Mucosa of rectum (tissue), 2 donors: ENCODE measurements at regions not wholly inside any gene's neighbourhood (a gene's known extent, or its start where the extent isn't known, plus 50 kb on each side); places are given as distances from the start of the nearest gene placed in this dataset.

ENCODE experiments used
- H3K27ac ChIP-seq, 2 donors: one replicate each; pipeline ENCODE4 v1.7.0; 2013; ENCODE audit warnings: inconsistent platforms in 2 of 2, low read depth in 2 of 2, low read length in 2 of 2
- H3K27me3 ChIP-seq, 2 donors: one replicate each; pipeline ENCODE4 v1.7.0; 2013; ENCODE audit warnings: low read length in 2 of 2; ENCODE audit not compliant: control insufficient read depth in 2 of 2, insufficient read depth in 2 of 2
- H3K36me3 ChIP-seq, 2 donors: one replicate each; pipeline ENCODE4 v1.7.0; 2013; ENCODE audit warnings: low read length in 2 of 2; ENCODE audit not compliant: control insufficient read depth in 2 of 2, insufficient read depth in 2 of 2
- H3K4me1 ChIP-seq, 2 donors: one replicate each; pipeline ENCODE4 v1.7.0; 2013; ENCODE audit warnings: low read length in 2 of 2, mild to moderate bottlenecking in 1 of 2; ENCODE audit not compliant: control insufficient read depth in 2 of 2, insufficient read depth in 2 of 2
- H3K4me3 ChIP-seq, 2 donors: one replicate each; pipeline ENCODE4 v1.7.0; 2013; ENCODE audit warnings: low read length in 2 of 2
- H3K9ac ChIP-seq, 2 donors: one replicate each; pipeline ENCODE4 v1.7.0; 2013; ENCODE audit warnings: low read length in 2 of 2, low read depth in 1 of 2, mild to moderate bottlenecking in 1 of 2
- H3K9me3 ChIP-seq, 2 donors: one replicate each; pipeline ENCODE4 v1.7.0; 2013; ENCODE audit warnings: low read length in 2 of 2; ENCODE audit not compliant: control insufficient read depth in 2 of 2
- donor health status: healthy.
- donor health status: Normal muscosa, but diverticular disease.

DNA sequence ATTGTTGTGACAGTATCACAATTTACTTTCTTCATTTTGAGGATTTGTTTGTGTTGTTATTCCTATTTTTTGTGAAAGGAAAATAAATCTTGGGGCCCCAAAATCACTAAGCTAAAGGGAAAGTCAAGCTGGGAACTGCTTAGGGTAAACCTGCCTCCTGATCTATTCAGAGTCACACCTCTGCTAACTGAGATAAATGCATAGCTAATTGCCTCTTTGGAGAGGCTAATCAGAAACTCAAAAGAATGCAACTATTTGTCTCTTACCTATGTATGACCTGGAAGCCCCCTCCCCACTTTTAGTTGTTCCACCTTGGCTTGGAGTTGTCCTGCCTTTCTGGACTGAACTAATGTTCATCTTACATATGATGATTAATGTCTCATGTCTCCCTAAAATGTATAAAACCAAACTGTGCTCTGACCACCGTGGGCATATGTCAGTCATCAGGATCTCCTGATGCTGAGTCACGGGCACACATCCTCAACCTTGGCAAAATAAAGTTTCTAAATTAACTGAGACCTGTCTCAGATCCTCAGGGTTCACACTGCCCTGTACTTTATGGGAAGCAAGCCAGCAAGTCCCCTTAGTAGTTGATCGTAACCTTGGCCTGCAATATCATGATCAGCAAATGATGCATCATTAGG is 523.2 kb upstream of the GOLIM4 start:
- no peaks in the 10 kb centered on the region for H3K27me3 ChIP-seq
- H3K9me3 ChIP-seq: no peaks in the 10 kb centered on the region
- no peaks in the 10 kb centered on the region for H3K36me3 ChIP-seq
- H3K4me3 ChIP-seq: no peak overlapping the region
- H3K4me1 ChIP-seq: no peaks in the 10 kb centered on the region
- no peak overlapping the region for H3K27ac ChIP-seq
- no peak overlapping the region for H3K9ac ChIP-seq

DNA sequence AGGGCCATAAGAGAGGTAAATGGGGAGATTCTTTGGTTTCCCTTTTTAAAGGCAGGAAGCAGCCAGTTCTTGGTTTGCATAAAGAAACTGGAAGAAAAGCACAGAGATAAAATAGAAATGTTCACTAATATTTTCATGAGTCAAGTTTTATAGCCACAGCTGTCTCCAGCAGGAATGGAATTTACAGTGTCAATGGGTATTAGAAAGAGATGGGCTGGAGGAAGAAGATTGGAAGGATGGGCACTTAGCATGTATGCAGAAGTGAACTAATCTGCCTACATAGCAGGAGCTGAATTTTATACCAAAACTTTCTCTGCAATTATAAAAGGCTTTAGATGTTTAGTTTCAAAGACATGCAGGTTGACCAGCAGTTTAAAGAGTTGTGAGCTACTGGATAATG is 521.9 kb upstream of the GOLIM4 start:
- Histone ChIP-seq H3K27me3 (no peaks in the 10 kb centered on the region), H3K4me1 (no peaks in the 10 kb centered on the region), H3K27ac (no peak overlapping the region), H3K4me3 (no peak overlapping the region), H3K9me3 (no peaks in the 10 kb centered on the region), H3K36me3 (no peaks in the 10 kb centered on the region), H3K9ac (no peak overlapping the region)

DNA sequence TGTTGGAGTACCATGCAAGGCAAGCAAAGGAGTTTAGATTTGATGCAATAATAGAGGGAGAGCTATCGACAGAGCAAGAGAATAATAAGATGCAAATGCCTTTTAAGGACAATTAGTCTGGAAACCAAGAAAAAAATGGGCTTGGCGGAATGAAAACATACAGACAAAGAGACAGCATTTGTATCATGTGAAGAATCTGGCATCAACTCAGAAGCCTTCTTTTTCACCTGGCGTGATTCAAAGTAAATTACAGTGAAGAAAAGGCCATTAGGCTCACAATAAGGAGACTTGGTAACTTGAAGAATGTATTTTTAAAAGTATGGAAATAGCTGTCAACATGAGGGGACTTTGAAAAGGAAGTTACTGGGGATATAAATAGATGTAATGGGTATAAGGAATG is 521.2 kb upstream of the GOLIM4 start:
- Histone ChIP-seq H3K4me1 (no peaks in the 10 kb centered on the region), H3K9ac (no peak overlapping the region), H3K27me3 (no peaks in the 10 kb centered on the region), H3K9me3 (no peaks in the 10 kb centered on the region), H3K36me3 (no peaks in the 10 kb centered on the region), H3K4me3 (no peak overlapping the region), H3K27ac (no peak overlapping the region)

DNA sequence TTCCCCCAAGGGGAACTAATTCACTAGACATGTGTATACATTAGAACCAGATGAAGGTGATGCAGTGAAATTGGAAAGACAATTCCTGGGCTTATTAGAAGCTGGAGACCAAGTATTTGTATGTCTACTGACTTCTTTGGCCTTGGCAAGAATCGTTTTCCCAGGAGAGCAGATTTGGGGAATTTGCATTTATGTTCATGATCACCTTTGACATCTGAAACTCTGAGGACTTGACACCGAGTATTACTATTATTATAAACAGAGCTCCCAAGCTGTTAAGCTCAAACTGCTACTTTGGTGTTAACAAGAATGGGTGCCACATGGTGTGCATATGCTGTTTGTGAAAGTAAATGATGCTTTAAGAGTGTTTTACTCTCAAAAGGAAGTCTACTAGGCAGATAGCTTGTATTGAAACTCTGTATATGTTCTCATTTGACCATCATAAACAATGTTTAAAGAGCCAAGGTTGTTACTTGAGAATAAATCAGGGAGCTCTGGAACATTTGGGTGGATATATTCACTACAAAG is 519.8 kb upstream of the GOLIM4 start:
- no peaks in the 10 kb centered on the region for H3K27me3 ChIP-seq

DNA sequence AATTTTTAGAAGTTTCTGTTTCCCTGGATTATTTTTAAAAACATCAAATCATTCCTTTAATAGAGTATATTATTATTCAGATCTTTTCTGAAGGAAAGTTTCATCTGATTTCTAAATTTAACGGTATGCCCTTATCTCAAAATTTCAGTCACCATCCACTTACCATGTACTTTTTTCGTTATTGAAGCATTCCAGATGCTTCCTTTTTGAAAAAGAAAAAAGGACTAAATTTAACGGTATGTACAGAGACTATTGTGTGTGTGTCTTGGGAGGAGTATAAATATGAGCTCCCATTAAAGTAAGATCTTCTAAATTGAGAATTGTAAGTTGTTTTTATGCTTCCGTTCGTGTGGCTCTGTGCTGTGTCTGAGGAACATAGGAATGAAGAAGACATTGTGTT is 517.4 kb upstream of the GOLIM4 start:
- no peak overlapping the region for H3K9ac ChIP-seq
- no peaks in the 10 kb centered on the region for H3K36me3 ChIP-seq
- no peaks in the 10 kb centered on the region for H3K4me1 ChIP-seq
- no peak overlapping the region for H3K27ac ChIP-seq
- no peak overlapping the region for H3K4me3 ChIP-seq
- no peaks in the 10 kb centered on the region for H3K9me3 ChIP-seq
- H3K27me3 ChIP-seq: no peaks in the 10 kb centered on the region

More for the DNA sequence above, 519.8 kb upstream of the GOLIM4 start:
- Histone ChIP-seq H3K27ac (no peak overlapping the region), H3K36me3 (no peaks in the 10 kb centered on the region), H3K4me3 (no peak overlapping the region), H3K4me1 (no peaks in the 10 kb centered on the region), H3K9ac (no peak overlapping the region), H3K9me3 (no peaks in the 10 kb centered on the region)

DNA sequence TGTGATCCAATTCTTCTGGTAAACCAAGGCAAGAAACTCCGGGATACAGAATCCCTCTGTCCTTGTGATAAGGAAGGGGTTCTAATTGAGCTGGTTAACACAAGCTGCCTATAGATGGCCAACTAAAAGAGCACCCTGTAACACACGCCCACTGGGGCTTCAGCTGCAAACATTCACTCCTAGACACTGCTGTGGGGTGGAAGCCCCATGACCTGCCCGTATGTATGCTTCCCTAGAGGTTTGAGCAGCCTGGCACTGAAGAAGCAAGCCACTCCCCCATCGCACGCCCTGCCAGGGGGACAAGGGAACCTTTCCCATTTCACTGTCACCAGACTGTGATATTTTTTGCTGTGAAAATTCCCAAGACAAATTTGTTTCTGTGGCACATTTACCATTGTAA is 516.9 kb upstream of the GOLIM4 start:
- no peaks in the 10 kb centered on the region for H3K9me3 ChIP-seq
- H3K4me1 ChIP-seq: no peaks in the 10 kb centered on the region
- H3K27me3 ChIP-seq: no peaks in the 10 kb centered on the region
- H3K36me3 ChIP-seq: no peaks in the 10 kb centered on the region
- no peak overlapping the region for H3K4me3 ChIP-seq
- no peak overlapping the region for H3K9ac ChIP-seq
- H3K27ac ChIP-seq: no peak overlapping the region

DNA sequence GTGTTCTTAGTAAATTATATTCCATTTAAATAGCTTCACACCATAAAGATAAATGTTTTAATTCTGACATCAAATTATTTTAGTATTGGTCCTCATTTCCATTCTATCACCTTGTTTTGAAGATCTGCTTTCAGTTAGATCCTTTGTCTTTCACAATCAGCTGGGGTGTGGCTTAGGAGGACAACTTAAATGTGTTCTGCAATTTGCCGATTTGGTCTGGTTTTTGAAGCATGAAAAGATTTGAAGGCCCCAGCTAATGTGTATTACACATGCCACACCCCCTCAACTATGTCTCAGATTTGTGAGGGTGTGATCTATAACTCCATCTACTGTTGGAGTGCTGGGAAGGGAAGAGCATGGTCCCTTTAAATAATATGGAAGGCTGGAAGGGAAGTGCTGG is 516.1 kb upstream of the GOLIM4 start:
- no peak overlapping the region for H3K4me3 ChIP-seq

DNA sequence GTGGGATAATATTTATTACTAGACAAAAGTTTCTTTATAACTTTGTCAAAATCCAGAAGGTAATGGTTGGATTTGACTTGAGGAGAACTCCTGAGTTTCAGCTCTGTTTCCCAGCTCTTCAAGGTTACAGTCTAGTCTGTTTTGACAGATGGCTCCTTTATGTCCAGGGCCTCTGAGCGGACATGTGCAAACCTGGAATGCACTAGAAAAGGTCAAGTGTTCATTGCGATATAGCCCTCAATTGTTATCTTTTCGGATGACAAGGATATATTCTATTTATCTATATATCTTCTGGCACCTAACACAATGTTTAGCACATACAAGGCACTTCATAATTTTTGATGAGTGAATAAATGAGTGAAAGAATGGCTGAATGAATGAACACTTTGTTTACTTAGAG is 513.2 kb upstream of the GOLIM4 start:
- Histone ChIP-seq H3K4me3 (no peak overlapping the region), H3K27ac (no peak overlapping the region), H3K9me3 (no peaks in the 10 kb centered on the region), H3K27me3 (no peaks in the 10 kb centered on the region), H3K36me3 (no peaks in the 10 kb centered on the region), H3K4me1 (no peaks in the 10 kb centered on the region), H3K9ac (no peak overlapping the region)

More for the DNA sequence above, 516.1 kb upstream of the GOLIM4 start:
- H3K36me3 ChIP-seq: no peaks in the 10 kb centered on the region
- H3K27ac ChIP-seq: no peak overlapping the region
- H3K4me1 ChIP-seq: no peaks in the 10 kb centered on the region
- no peak overlapping the region for H3K9ac ChIP-seq
- H3K9me3 ChIP-seq: no peaks in the 10 kb centered on the region
- no peaks in the 10 kb centered on the region for H3K27me3 ChIP-seq

DNA sequence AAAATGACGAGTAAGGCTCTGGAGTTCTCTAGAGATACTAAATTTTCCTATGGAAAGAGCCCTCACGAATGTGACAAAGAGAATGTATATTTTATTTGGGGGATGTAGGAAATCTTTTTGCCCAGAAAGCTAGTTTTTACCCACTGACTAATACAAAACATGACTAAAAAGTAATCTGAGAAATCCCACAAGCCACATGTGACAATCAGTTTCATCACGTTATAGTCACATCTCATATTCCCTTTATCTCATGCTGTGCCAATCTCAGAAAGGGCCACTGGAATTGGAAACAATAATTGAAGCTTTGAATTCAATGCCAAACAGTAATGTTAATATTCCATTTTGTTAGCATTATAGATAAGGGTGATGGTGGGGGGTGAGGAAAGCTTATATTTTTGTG is 509.0 kb upstream of the GOLIM4 start:
- Histone ChIP-seq H3K36me3 (no peaks in the 10 kb centered on the region), H3K27ac (no peak overlapping the region), H3K4me1 (no peaks in the 10 kb centered on the region), H3K9me3 (no peaks in the 10 kb centered on the region), H3K4me3 (no peak overlapping the region), H3K27me3 (no peaks in the 10 kb centered on the region), H3K9ac (no peak overlapping the region)

DNA sequence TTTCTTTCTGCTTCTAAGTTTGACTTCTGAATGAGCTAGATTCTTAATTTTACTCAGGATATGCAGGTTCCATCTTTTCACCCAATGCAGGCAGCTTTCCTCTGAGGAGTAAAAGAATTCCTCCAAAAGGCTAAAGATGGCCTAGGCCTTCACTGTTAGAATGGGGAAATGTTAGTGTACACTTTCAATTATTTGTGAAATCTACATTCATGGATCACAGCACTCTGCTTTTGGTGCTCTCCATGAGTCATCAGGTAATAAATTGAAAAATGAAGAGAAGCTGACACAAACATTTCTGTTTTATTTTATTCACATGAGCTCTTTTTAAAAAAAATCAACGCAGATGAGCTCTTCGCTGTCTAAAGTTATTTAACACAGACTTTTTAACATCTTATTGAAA is 502.5 kb upstream of the GOLIM4 start:
- H3K36me3 ChIP-seq: no peaks in the 10 kb centered on the region
- H3K9me3 ChIP-seq: no peaks in the 10 kb centered on the region
- H3K4me3 ChIP-seq: no peak overlapping the region
- no peaks in the 10 kb centered on the region for H3K4me1 ChIP-seq
- no peak overlapping the region for H3K27ac ChIP-seq
- H3K9ac ChIP-seq: no peak overlapping the region
- H3K27me3 ChIP-seq: no peaks in the 10 kb centered on the region
